ENCODE measurements at regions not wholly inside any gene's neighbourhood (a gene's known extent, or its start where the extent isn't known, plus 50 kb on each side); places are given as distances from the start of the nearest gene placed in this dataset.

DNA sequence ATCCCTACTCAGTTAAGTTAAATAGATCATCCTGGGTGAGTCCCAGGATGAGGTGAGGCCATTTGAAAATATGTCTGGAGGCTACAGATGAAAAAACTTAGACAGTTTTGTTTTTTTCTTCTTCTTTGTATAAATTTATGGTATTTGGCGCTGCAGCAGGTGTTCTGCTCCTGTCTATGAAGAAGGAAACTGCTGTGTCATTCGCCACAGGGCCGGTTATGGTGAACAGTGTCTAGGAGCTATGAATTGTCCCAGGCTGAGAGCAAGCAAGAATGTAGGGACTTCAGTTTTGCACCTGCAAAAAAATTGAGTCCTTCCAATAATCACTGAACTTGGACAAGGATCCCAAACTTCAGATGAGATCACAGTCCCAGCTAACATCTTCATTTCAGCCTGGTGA is 674.3 kb upstream of the RGS18 start:
- H3K36me3 Mint-ChIP-seq (ENCODE audit: insufficient read depth in 1 of 3, low read depth in 3 of 3), result peaks cover 0 to under 1% (median 0%) of the 10 kb centered on the region in 3 experiments; a peak in 1 of 7 replicates
- no peak overlapping the region for H4K5ac ChIP-seq (ENCODE audit: insufficient read length, low read depth, low read length)
- no peak overlapping the region for H3T11ph ChIP-seq (ENCODE audit: low read length)
- no peak overlapping the region for H4K91ac ChIP-seq (ENCODE audit: insufficient read length, low read depth, low read length)
- no peak overlapping the region for H4K8ac ChIP-seq (replicated peaks; ENCODE audit: insufficient read length, low read depth, low read length)
- H3K27me3 ChIP-seq (ENCODE audit: insufficient read depth, low read length), result no peaks in the 10 kb centered on the region
- no peak overlapping the region for H2AK5ac ChIP-seq (ENCODE audit: insufficient read length, low read length)
- H2BK120ac ChIP-seq (ENCODE audit: low read depth, low read length, poor library complexity, severe bottlenecking), result no peak overlapping the region
- no peak overlapping the region for H3K27ac Mint-ChIP-seq
- H2BK15ac ChIP-seq (ENCODE audit: low read depth, low read length), result no peak overlapping the region
- no peak overlapping the region for H3K4me3 Mint-ChIP-seq
- no peak overlapping the region for H2BK12ac ChIP-seq (ENCODE audit: insufficient read length, low read depth, low read length)
- no peaks in the 10 kb centered on the region for H3K27me3 Mint-ChIP-seq (ENCODE audit: low read depth)
- no peak overlapping the region for H3K56ac ChIP-seq (ENCODE audit: insufficient read length, low read depth, low read length)
- H2BK20ac ChIP-seq (ENCODE audit: low read depth, low read length, poor library complexity, severe bottlenecking), result no peak overlapping the region
- H3K4me1 Mint-ChIP-seq, result no peaks in the 10 kb centered on the region
- no peak for DNase-seq
- no peak overlapping the region for H3K27ac ChIP-seq (ENCODE audit: insufficient read length, low read depth, low read length)
- no peak overlapping the region for H2BK5ac ChIP-seq (ENCODE audit: insufficient read length, low read length)
- peaks cover 0 to 8% of the 10 kb centered on the region in 2 experiments; a peak in 3 of 5 replicates for H3K9me3 Mint-ChIP-seq
- H3K79me1 ChIP-seq (ENCODE audit: insufficient read depth, low read depth, low read length, poor library complexity, severe bottlenecking), result no peaks in the 10 kb centered on the region
- H3K4me1 ChIP-seq (ENCODE audit: insufficient read depth, low read length), result no peaks in the 10 kb centered on the region
- H3K9ac ChIP-seq (ENCODE audit: extremely low read depth, insufficient read length, low read length), result no peak overlapping the region
- no peak overlapping the region for H3K23ac ChIP-seq (ENCODE audit: insufficient read length, low read depth, low read length)
- no peak overlapping the region for H3K14ac ChIP-seq (ENCODE audit: insufficient read depth, low read length)
- H3K4me2 ChIP-seq (ENCODE audit: insufficient read depth, insufficient read length, low read length), result no peak overlapping the region
- H3K4ac ChIP-seq (ENCODE audit: low read depth, low read length), result no peak overlapping the region
- H3K9me3 ChIP-seq (ENCODE audit: control insufficient read depth, low read depth, low read length), result no peaks in the 10 kb centered on the region
- H3K79me2 ChIP-seq (ENCODE audit: insufficient read depth, low read length), result no peaks in the 10 kb centered on the region
- WGBS (ENCODE audit: extremely low coverage, insufficient read length, low lambda C conversion rate), result no CpG with 5 or more reads among the region's 3 CpGs
- no peak overlapping the region for H3K18ac ChIP-seq (ENCODE audit: insufficient read length, low read depth, low read length)
- no peak overlapping the region for H2AFZ ChIP-seq (ENCODE audit: low read length)
- H3K23me2 ChIP-seq (ENCODE audit: insufficient read length, low read depth, low read length, poor library complexity, severe bottlenecking), result no peaks in the 10 kb centered on the region
- no peaks in the 10 kb centered on the region for H4K20me1 ChIP-seq (ENCODE audit: control insufficient read depth, insufficient read depth, insufficient read length)
- TF ChIP-seq, protein P1, sequence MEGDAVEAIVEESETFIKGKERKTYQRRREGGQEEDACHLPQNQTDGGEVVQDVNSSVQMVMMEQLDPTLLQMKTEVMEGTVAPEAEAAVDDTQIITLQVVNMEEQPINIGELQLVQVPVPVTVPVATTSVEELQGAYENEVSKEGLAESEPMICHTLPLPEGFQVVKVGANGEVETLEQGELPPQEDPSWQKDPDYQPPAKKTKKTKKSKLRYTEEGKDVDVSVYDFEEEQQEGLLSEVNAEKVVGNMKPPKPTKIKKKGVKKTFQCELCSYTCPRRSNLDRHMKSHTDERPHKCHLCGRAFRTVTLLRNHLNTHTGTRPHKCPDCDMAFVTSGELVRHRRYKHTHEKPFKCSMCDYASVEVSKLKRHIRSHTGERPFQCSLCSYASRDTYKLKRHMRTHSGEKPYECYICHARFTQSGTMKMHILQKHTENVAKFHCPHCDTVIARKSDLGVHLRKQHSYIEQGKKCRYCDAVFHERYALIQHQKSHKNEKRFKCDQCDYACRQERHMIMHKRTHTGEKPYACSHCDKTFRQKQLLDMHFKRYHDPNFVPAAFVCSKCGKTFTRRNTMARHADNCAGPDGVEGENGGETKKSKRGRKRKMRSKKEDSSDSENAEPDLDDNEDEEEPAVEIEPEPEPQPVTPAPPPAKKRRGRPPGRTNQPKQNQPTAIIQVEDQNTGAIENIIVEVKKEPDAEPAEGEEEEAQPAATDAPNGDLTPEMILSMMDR (conservative IDR thresholded peaks at IDR 0.05), result no peak
